Progenitor cell of endocrine pancreas (in vitro differentiated cells): ENCODE measurements at regions not wholly inside any gene's neighbourhood (a gene's known extent, or its start where the extent isn't known, plus 50 kb on each side); places are given as distances from the start of the nearest gene placed in this dataset.

Experiments
- DNase-seq: peaks from one replicate; pipeline ENCODE4 v3.0.0; 2021; ENCODE audit warnings: low spot score; ENCODE audit not compliant: unreplicated experiment
- H3K27ac Mint-ChIP-seq: 2 replicates; pipeline ENCODE4 v1.8.0; 2021; ENCODE audit warnings: mild to moderate bottlenecking, moderate library complexity, mixed read lengths
- H3K27me3 Mint-ChIP-seq: 2 replicates; pipeline ENCODE4 v1.8.0; 2021; ENCODE audit warnings: mixed read lengths
- H3K36me3 Mint-ChIP-seq: 2 replicates; pipeline ENCODE4 v1.8.0; 2022; ENCODE audit warnings: mixed read lengths; ENCODE audit not compliant: insufficient read depth
- H3K4me1 Mint-ChIP-seq: 2 replicates; pipeline ENCODE4 v1.8.0; 2021; ENCODE audit warnings: low read depth, mixed read lengths
- H3K4me3 Mint-ChIP-seq: 2 replicates; pipeline ENCODE4 v1.8.0; 2021; ENCODE audit warnings: low read depth, mild to moderate bottlenecking, moderate library complexity, mixed read lengths
- H3K9me3 Mint-ChIP-seq: 2 replicates; pipeline ENCODE4 v1.8.0; 2021; ENCODE audit warnings: low read depth, mixed read lengths
- TF ChIP-seq, protein P1 (sequence below): fragments of 200-600 bp; sonication (generic); IDR thresholded peaks from one replicate; pipeline ENCODE4 v1.5.0; 2021; ENCODE audit warnings: antibody characterized with exemption, mild to moderate bottlenecking; ENCODE audit not compliant: unreplicated experiment

DNA sequence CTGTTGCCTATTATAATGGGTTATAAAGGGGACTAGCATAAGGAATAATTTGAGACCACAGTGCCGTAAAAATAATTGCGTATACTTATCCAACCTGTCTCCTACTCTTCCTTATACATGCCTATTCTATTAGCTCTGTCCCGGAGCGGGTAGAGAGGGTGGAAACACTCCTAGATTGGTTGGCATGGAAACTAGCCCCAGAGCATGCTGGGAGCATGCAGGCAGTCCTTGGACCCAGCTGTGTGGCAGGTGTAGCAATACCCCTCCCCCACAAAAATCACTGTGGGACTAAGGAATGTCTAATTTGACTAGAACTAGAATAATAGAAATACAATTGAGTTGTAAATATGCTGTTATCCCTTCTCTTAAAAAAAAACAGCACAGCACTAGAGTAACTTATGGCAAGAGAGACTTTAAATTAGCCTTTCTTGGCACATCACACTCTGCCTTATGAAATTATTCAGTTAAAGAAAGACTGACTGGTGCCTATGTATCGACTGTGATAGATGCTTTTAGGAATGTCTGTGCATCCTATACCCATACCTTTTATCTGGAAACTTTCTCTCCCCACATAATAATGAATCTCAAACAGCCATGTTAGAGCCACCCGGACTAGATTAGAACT lies 244.0 kb upstream of the DAAM1 start:
- DNase-seq: peak; percentile 23
- Mint-ChIP-seq H3K9me3 (no peaks in the 10 kb centered on the region), H3K4me1 (peaks cover 24% of the 10 kb centered on the region), H3K27me3 (no peaks in the 10 kb centered on the region), H3K27ac (no peak overlapping the region), H3K4me3 (no peak overlapping the region), H3K36me3 (no peaks in the 10 kb centered on the region)
- TF ChIP-seq, protein P1, sequence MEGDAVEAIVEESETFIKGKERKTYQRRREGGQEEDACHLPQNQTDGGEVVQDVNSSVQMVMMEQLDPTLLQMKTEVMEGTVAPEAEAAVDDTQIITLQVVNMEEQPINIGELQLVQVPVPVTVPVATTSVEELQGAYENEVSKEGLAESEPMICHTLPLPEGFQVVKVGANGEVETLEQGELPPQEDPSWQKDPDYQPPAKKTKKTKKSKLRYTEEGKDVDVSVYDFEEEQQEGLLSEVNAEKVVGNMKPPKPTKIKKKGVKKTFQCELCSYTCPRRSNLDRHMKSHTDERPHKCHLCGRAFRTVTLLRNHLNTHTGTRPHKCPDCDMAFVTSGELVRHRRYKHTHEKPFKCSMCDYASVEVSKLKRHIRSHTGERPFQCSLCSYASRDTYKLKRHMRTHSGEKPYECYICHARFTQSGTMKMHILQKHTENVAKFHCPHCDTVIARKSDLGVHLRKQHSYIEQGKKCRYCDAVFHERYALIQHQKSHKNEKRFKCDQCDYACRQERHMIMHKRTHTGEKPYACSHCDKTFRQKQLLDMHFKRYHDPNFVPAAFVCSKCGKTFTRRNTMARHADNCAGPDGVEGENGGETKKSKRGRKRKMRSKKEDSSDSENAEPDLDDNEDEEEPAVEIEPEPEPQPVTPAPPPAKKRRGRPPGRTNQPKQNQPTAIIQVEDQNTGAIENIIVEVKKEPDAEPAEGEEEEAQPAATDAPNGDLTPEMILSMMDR: no peak

DNA sequence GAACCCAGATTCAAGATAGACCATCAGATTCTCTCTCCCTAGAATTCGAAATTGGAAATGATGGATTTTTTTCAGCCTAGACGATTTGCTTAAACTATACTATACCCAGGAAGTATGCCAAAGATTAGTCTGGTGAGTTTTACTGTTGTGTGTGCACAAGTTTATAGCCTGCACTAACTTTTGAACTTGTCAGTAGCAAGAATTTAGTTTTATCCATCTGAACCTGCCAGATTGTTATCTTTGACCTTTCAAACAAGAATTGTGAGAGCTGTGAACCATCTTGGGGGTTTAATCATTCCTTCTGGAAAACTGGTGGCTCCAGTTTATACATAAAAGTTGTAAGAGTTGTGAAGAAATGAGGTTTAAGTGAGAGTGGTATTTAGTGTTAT lies 243.5 kb upstream of the DAAM1 start:
- no peaks in the 10 kb centered on the region for H3K36me3 Mint-ChIP-seq
- peaks cover under 1% of the 10 kb centered on the region for H3K9me3 Mint-ChIP-seq
- no peaks in the 10 kb centered on the region for H3K27me3 Mint-ChIP-seq
- DNase-seq: no peak
- TF ChIP-seq, protein P1: no peak
- H3K4me1 Mint-ChIP-seq: peaks cover 24% of the 10 kb centered on the region
- no peak overlapping the region for H3K4me3 Mint-ChIP-seq
- H3K27ac Mint-ChIP-seq: no peak overlapping the region

DNA sequence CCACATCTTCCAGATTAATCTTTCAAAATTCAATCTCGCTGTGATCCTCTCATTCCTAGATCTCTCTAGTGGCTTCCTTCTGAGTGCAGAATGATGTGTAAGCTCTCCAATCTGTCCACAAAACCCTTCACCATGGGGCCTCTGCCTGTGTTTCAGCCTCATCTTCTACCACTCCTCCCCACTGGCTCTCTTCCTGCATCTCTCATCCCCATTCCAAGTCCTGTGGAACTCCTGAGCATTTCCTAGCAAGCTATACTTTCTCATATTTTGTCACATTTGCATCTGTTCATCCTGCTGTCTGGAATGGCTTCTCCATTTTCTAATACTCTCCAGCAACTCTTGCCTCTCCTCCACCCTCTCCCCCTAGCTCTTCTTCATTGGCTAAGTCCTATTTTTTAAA lies 242.0 kb upstream of the DAAM1 start:
- H3K9me3 Mint-ChIP-seq: peaks cover 8% of the 10 kb centered on the region
- no peak for DNase-seq
- peaks cover 24% of the 10 kb centered on the region for H3K4me1 Mint-ChIP-seq
- no peaks in the 10 kb centered on the region for H3K36me3 Mint-ChIP-seq
- H3K27ac Mint-ChIP-seq: no peak overlapping the region
- no peak overlapping the region for H3K4me3 Mint-ChIP-seq
- H3K27me3 Mint-ChIP-seq: no peaks in the 10 kb centered on the region
- TF ChIP-seq, protein P1: no peak

DNA sequence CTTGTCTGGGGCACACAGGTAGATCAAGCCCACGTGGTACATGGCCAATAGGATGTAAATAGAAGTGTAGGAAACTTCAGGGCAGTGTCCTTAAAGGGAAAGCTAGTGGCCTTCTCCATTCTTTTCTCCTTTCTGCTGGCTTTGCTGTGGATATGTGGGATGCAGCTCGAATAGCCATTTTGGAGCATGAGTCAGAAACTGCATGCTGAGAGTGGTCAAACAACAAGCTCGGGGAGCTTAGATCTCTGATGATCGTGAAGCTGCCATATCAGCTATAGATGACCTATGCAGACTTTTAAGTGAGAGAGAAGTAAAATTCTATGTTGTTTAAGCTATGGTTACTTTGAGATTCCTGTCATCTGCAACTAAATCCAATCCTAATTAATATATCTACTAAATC lies 241.3 kb upstream of the DAAM1 start:
- no peak for DNase-seq
- peaks cover 24% of the 10 kb centered on the region for H3K4me1 Mint-ChIP-seq
- no peaks in the 10 kb centered on the region for H3K36me3 Mint-ChIP-seq
- H3K27me3 Mint-ChIP-seq: no peaks in the 10 kb centered on the region
- TF ChIP-seq, protein P1: no peak
- H3K4me3 Mint-ChIP-seq: no peak overlapping the region
- no peak overlapping the region for H3K27ac Mint-ChIP-seq
- peaks cover 8% of the 10 kb centered on the region for H3K9me3 Mint-ChIP-seq

DNA sequence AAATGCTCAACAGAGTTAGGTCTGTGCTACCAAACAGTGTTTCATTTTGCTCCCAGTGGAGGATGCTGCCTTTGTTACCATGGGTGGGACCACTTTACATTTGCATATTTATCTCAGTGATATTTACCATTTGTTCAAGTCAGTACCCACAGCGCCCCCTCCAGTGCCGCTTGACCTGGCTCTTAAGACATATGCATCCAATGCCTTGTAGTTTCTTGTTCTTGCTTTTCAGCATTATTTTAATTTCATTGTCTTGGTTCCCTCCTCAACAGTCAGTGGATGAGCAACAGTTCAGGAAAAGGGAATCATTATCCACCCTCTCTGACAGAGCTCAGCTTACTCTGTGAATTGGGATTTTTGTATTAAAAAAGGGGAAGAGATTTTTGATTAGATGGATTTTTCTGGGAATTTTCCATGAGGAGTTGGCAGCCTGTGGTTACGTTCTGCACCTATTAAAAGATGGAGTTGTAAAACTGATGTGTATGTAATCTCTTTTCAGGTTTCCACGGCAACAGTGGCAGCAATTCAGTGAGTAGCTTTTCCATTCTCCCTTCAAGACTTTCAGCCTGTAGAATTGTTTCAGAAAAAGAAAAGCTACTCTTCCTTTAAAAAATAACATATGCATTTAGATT lies 240.5 kb upstream of the DAAM1 start:
- Mint-ChIP-seq H3K27me3 (no peaks in the 10 kb centered on the region), H3K27ac (no peak overlapping the region), H3K4me3 (no peak overlapping the region), H3K4me1 (peaks cover 22% of the 10 kb centered on the region), H3K36me3 (no peaks in the 10 kb centered on the region), H3K9me3 (peaks cover 10% of the 10 kb centered on the region)
- TF ChIP-seq, protein P1: peak; percentile 17
- no peak for DNase-seq
